ENCODE measurements at regions not wholly inside any gene's neighbourhood (a gene's known extent, or its start where the extent isn't known, plus 50 kb on each side); places are given as distances from the start of the nearest gene placed in this dataset.

- Histone ChIP-seq H3K9me2 (ENCODE audit: insufficient read depth) (no peaks in the 10 kb centered on the region), H4K20me1 (replicated peaks; ENCODE audit: insufficient read depth) (no peaks in the 10 kb centered on the region), H3F3A (replicated peaks; ENCODE audit: low read depth) (no peaks in the 10 kb centered on the region), H3K4me1 (ENCODE audit: insufficient read depth) (no peaks in the 10 kb centered on the region; the same call in 1 of the 2 replicates), H3K27me3 (ENCODE audit: insufficient read depth) (no peaks in the 10 kb centered on the region), H3K4me3 (no peak overlapping the region), H3K4me2 (no peak overlapping the region), H3K27ac (ENCODE audit: low read depth) (no peak overlapping the region), H2AFZ (no peak overlapping the region), H3K36me3 (ENCODE audit: insufficient read depth) (no peaks in the 10 kb centered on the region), H3K79me2 (replicated peaks; ENCODE audit: insufficient read depth) (no peaks in the 10 kb centered on the region)
- ATAC-seq (no peak), DNase-seq (ENCODE audit: low spot score) (no peak)
- peaks cover 2% of the 10 kb centered on the region for H3K27me3 Mint-ChIP-seq (ENCODE audit: insufficient read depth, low read depth, poor library complexity)
- no peaks in the 10 kb centered on the region for H3K4me1 Mint-ChIP-seq
- no peak overlapping the region for H3K4me3 Mint-ChIP-seq
- no peaks in the 10 kb centered on the region; the same call in 2 of the 3 replicates for H3K9me3 Mint-ChIP-seq
- TF ChIP-seq NANOG (IDR thresholded peaks at IDR 0.05; ENCODE audit: borderline replicate concordance), result no peak
- TF ChIP-seq JUNB (IDR thresholded peaks at IDR 0.05; ENCODE audit: unreplicated experiment), result no peak
- no peak for TF ChIP-seq EZH2phosphoT487 (IDR thresholded peaks at IDR 0.05; ENCODE audit: unreplicated experiment)
- H3K36me3 Mint-ChIP-seq (ENCODE audit: low read depth), result no peaks in the 10 kb centered on the region
- no peak overlapping the region for H3K27ac Mint-ChIP-seq
These were observed 240.5 kb upstream of the KRR1 start for GRCh38 chr12:75751769-75752471.

GRCh38 chr12:75750716-75751306, 239.4 kb upstream of the KRR1 start:
- no peak overlapping the region for H2AFZ ChIP-seq
- H3K27me3 ChIP-seq (ENCODE audit: insufficient read depth), result no peaks in the 10 kb centered on the region
- Mint-ChIP-seq H3K9me3 (no peaks in the 10 kb centered on the region; the same call in 2 of the 3 replicates), H3K27me3 (ENCODE audit: insufficient read depth, low read depth, poor library complexity) (peaks cover 2% of the 10 kb centered on the region), H3K4me3 (no peak overlapping the region), H3K4me1 (peaks cover 4% of the 10 kb centered on the region), H3K36me3 (ENCODE audit: low read depth) (no peaks in the 10 kb centered on the region), H3K27ac (no peak overlapping the region)
- ATAC-seq (no peak), DNase-seq (ENCODE audit: low spot score) (no peak)
- H3K9me2 ChIP-seq (ENCODE audit: insufficient read depth), result no peaks in the 10 kb centered on the region; the same call in 1 of the 2 replicates
- no peak overlapping the region for H3K4me2 ChIP-seq
- H4K20me1 ChIP-seq (replicated peaks; ENCODE audit: insufficient read depth), result no peaks in the 10 kb centered on the region
- no peaks in the 10 kb centered on the region for H3F3A ChIP-seq (replicated peaks; ENCODE audit: low read depth)
- H3K4me3 ChIP-seq, result no peak overlapping the region
- H3K79me2 ChIP-seq (replicated peaks; ENCODE audit: insufficient read depth), result no peaks in the 10 kb centered on the region
- no peaks in the 10 kb centered on the region; the same call in 1 of the 2 replicates for H3K4me1 ChIP-seq (ENCODE audit: insufficient read depth)
- no peak overlapping the region for H3K27ac ChIP-seq (ENCODE audit: low read depth)
- H3K36me3 ChIP-seq (ENCODE audit: insufficient read depth), result no peaks in the 10 kb centered on the region
- no peak for TF ChIP-seq CREB1 (CRISPR knock-in tag; IDR thresholded peaks at IDR 0.05; ENCODE audit: low read depth)
- no peak for TF ChIP-seq ZNF114 (CRISPR knock-in tag; IDR thresholded peaks at IDR 0.05)
- no peak for TF ChIP-seq STAT1 (IDR thresholded peaks at IDR 0.05; ENCODE audit: unreplicated experiment)
- no peak for TF ChIP-seq EZH2phosphoT487 (IDR thresholded peaks at IDR 0.05; ENCODE audit: unreplicated experiment)
- TF ChIP-seq ETS1 (IDR thresholded peaks at IDR 0.05), result no peak
- TF ChIP-seq JUNB (IDR thresholded peaks at IDR 0.05; ENCODE audit: unreplicated experiment), result no peak
- TF ChIP-seq NANOG (IDR thresholded peaks at IDR 0.05; ENCODE audit: borderline replicate concordance), result no peak
- TF ChIP-seq EZH2 (IDR thresholded peaks at IDR 0.05; ENCODE audit: low read depth, unreplicated experiment), result no peak
- no peak for TF ChIP-seq CTCF (conservative IDR thresholded peaks at IDR 0.05; ENCODE audit: low read depth in 2 of 2)
- no peak for TF ChIP-seq ZNF462 (CRISPR knock-in tag; IDR thresholded peaks at IDR 0.05)
- no peak for TF ChIP-seq ZNF331 (CRISPR knock-in tag; IDR thresholded peaks at IDR 0.05; ENCODE audit: low read depth)
- no peak for TF ChIP-seq POLR2AphosphoS5 (IDR thresholded peaks at IDR 0.05; ENCODE audit: low read depth)

All from GM23338 (cell line).